HG02981 (cell line): ENCODE measurements at regions not wholly inside any gene's neighbourhood (a gene's known extent, or its start where the extent isn't known, plus 50 kb on each side); places are given as distances from the start of the nearest gene placed in this dataset.

Experiments used
- ATAC-seq: cut with Tn5 transposase; IDR thresholded peaks from one replicate; pipeline ENCODE4 v1.9.1; 2021; ENCODE audit warnings: mild to moderate bottlenecking, moderate library complexity; ENCODE audit not compliant: unreplicated experiment

- ATAC-seq, result no peak
These were observed 98.8 kb upstream of the MYCBP2 start for GRCh38 chr13:77425705-77426104.

GRCh38 chr13:77423296-77423695 is 96.4 kb upstream of the MYCBP2 start:
- ATAC-seq, result no peak

- no peak for ATAC-seq
These were observed 95.8 kb upstream of the MYCBP2 start for GRCh38 chr13:77422724-77423123.

GRCh38 chr13:77417897-77418296 is 91.0 kb upstream of the MYCBP2 start:
- no peak for ATAC-seq

- ATAC-seq, result no peak
These were observed 89.8 kb upstream of the MYCBP2 start for GRCh38 chr13:77416666-77417212.

GRCh38 chr13:77415253-77416071 is 88.6 kb upstream of the MYCBP2 start:
- ATAC-seq, result peak; percentile 69

GRCh38 chr13:77412860-77413259 is 86.0 kb upstream of the MYCBP2 start:
- ATAC-seq, result no peak

- ATAC-seq, result no peak
These were observed 85.3 kb upstream of the MYCBP2 start for GRCh38 chr13:77412116-77412635.

- ATAC-seq, result no peak
These were observed 82.5 kb upstream of the MYCBP2 start for GRCh38 chr13:77409412-77409811.

GRCh38 chr13:77406644-77407440 is 79.9 kb upstream of the MYCBP2 start:
- no peak for ATAC-seq

- no peak for ATAC-seq
These were observed 72.1 kb upstream of the MYCBP2 start for GRCh38 chr13:77398825-77399620.

GRCh38 chr13:77397636-77398035 is 70.7 kb upstream of the MYCBP2 start:
- ATAC-seq, result no peak

GRCh38 chr13:77391475-77391874 is 64.6 kb upstream of the MYCBP2 start:
- no peak for ATAC-seq

GRCh38 chr13:77390391-77390790 is 63.5 kb upstream of the MYCBP2 start:
- no peak for ATAC-seq

GRCh38 chr13:77389625-77390000 is 62.7 kb upstream of the MYCBP2 start:
- peak; percentile 69 for ATAC-seq

GRCh38 chr13:77388944-77389624 is 62.2 kb upstream of the MYCBP2 start:
- ATAC-seq, result peak; percentile 13

- ATAC-seq, result no peak
These were observed 60.8 kb upstream of the MYCBP2 start for GRCh38 chr13:77387607-77388200.

- ATAC-seq, result peak; percentile 50
These were observed 60.1 kb upstream of the MYCBP2 start for GRCh38 chr13:77386880-77387606.

GRCh38 chr13:77386046-77386445 is 59.2 kb upstream of the MYCBP2 start:
- ATAC-seq, result no peak
